Tibial artery (tissue), 4 donors: ENCODE measurements at regions not wholly inside any gene's neighbourhood (a gene's known extent, or its start where the extent isn't known, plus 50 kb on each side); places are given as distances from the start of the nearest gene placed in this dataset.

Experiments
- DNase-seq, 2 donors: peaks; one replicate each; pipeline ENCODE4 v3.0.0-alpha.2; 2019
- H3K27ac ChIP-seq, 2 donors: fragments of 200-600 bp; sonication (generic) in 1 of 2; 1 replicate in 1 of 2; 2 replicates in 1 of 2; pipeline ENCODE4 v1.5.1; 2018 to 2019; ENCODE audit warnings: mild to moderate bottlenecking in 1 of 2
- H3K27me3 ChIP-seq, 2 donors: fragments of 200-600 bp; sonication (generic) in 1 of 2; one replicate each; pipeline versions ENCODE4 v1.5.1 to v1.6.0; 2016 to 2019
- H3K36me3 ChIP-seq, 3 donors: fragments of 200-600 bp; sonication (generic) in 2 of 3; one replicate each; pipeline ENCODE4 v1.5.1; 2016 to 2019; ENCODE audit warnings: mild to moderate bottlenecking in 2 of 3
- H3K4me1 ChIP-seq, 4 donors: fragments of 200-600 bp; sonication (generic) in 2 of 4; 1 replicate in 3 of 4; 2 replicates in 1 of 4; pipeline ENCODE4 v1.5.1; 2016 to 2019
- H3K4me3 ChIP-seq, 2 donors: fragments of 200-600 bp; sonication (generic) in 1 of 2; 1 replicate in 1 of 2; 2 replicates in 1 of 2; pipeline ENCODE4 v1.5.1; 2018 to 2019; ENCODE audit warnings: mild to moderate bottlenecking in 2 of 2
- H3K9me3 ChIP-seq, 3 donors: fragments of 200-600 bp; sonication (generic) in 1 of 3; one replicate each; pipeline ENCODE4 v1.5.1; 2016 to 2019
- CTCF ChIP-seq, 2 experiments: fragments of 200-600 bp in 1 of 2; fragments of 450-650 bp in 1 of 2; IDR thresholded peaks; one replicate each; pipeline ENCODE4 v1.5.1; 2017 to 2019; ENCODE audit warnings: antibody characterized with exemption in 2 of 2, mild to moderate bottlenecking in 1 of 2, moderate library complexity in 1 of 2
- intact Hi-C: fragments of 100-400 bp; cut with DNase I; formaldehyde crosslinking; loops from one replicate; pipeline ENCODE4 v1.15.0; 2023; ENCODE audit warnings: low total_unique reads

- no peaks in the 10 kb centered on the region for H3K9me3 ChIP-seq
- TF ChIP-seq CTCF (IDR thresholded peaks at IDR 0.05), result no peak
- intact Hi-C loops, result no loop called here
- H3K36me3 ChIP-seq, result no peaks in the 10 kb centered on the region
- H3K27me3 ChIP-seq, result peaks cover 0 to 4% of the 10 kb centered on the region in 2 donors
- no peak for DNase-seq
- no peaks in the 10 kb centered on the region for H3K4me1 ChIP-seq
- no peak overlapping the region for H3K4me3 ChIP-seq
- no peak overlapping the region for H3K27ac ChIP-seq
These were observed 114.6 kb upstream of the NCKAP5 start for GRCh38 chr2:133682906-133683305.

- H3K27me3 ChIP-seq, result peaks cover 0 to 4% of the 10 kb centered on the region in 2 donors
- no peak overlapping the region for H3K4me3 ChIP-seq
- intact Hi-C loops, result no loop called here
- H3K4me1 ChIP-seq, result no peaks in the 10 kb centered on the region
- no peaks in the 10 kb centered on the region for H3K9me3 ChIP-seq
- no peak for DNase-seq
- no peak for TF ChIP-seq CTCF (IDR thresholded peaks at IDR 0.05)
- no peak overlapping the region for H3K27ac ChIP-seq
- H3K36me3 ChIP-seq, result no peaks in the 10 kb centered on the region
These were observed 117.5 kb upstream of the NCKAP5 start for GRCh38 chr2:133685636-133686215.

GRCh38 chr2:133690780-133691179 is 122.5 kb upstream of the NCKAP5 start:
- Histone ChIP-seq H3K4me3 (no peak overlapping the region), H3K9me3 (peaks cover 0 to 9% (median 0%) of the 10 kb centered on the region in 3 donors), H3K27me3 (peaks cover 0 to 4% of the 10 kb centered on the region in 2 donors), H3K4me1 (no peaks in the 10 kb centered on the region), H3K27ac (no peak overlapping the region), H3K36me3 (no peaks in the 10 kb centered on the region)
- intact Hi-C loops, result no loop called here
- DNase-seq, result no peak
- no peak for TF ChIP-seq CTCF (IDR thresholded peaks at IDR 0.05)

- Histone ChIP-seq H3K36me3 (no peaks in the 10 kb centered on the region), H3K27me3 (peaks cover 0 to 3% of the 10 kb centered on the region in 2 donors), H3K27ac (no peak overlapping the region), H3K4me1 (no peaks in the 10 kb centered on the region), H3K9me3 (peaks cover 0 to 9% (median 0%) of the 10 kb centered on the region in 3 donors), H3K4me3 (no peak overlapping the region)
- DNase-seq, result no peak
- TF ChIP-seq CTCF (IDR thresholded peaks at IDR 0.05), result no peak
- intact Hi-C loops, result no loop called here
These were observed 123.1 kb upstream of the NCKAP5 start for GRCh38 chr2:133691336-133691735.

- Histone ChIP-seq H3K27ac (no peak overlapping the region), H3K9me3 (peaks cover 0 to 8% (median 0%) of the 10 kb centered on the region in 3 donors), H3K4me3 (no peak overlapping the region), H3K36me3 (no peaks in the 10 kb centered on the region), H3K27me3 (no peaks in the 10 kb centered on the region), H3K4me1 (no peaks in the 10 kb centered on the region)
- intact Hi-C loops, result no loop called here
- no peak for TF ChIP-seq CTCF (IDR thresholded peaks at IDR 0.05)
- DNase-seq, result no peak
These were observed 137.0 kb upstream of the NCKAP5 start for GRCh38 chr2:133705287-133705686.

- no peak for DNase-seq
- Histone ChIP-seq H3K36me3 (no peaks in the 10 kb centered on the region), H3K4me1 (no peaks in the 10 kb centered on the region), H3K9me3 (peaks cover 0 to 8% (median 0%) of the 10 kb centered on the region in 3 donors), H3K4me3 (no peak overlapping the region), H3K27ac (no peak overlapping the region), H3K27me3 (no peaks in the 10 kb centered on the region)
- no peak for TF ChIP-seq CTCF (IDR thresholded peaks at IDR 0.05)
- intact Hi-C loops, result no loop called here
These were observed 142.3 kb upstream of the NCKAP5 start for GRCh38 chr2:133710613-133711012.
